PFSK-1 (cell line): ENCODE measurements at regions not wholly inside any gene's neighbourhood (a gene's known extent, or its start where the extent isn't known, plus 50 kb on each side); places are given as distances from the start of the nearest gene placed in this dataset.

Experiments
- FOXP2 ChIP-seq: optimal IDR thresholded peaks from 2 replicates; pipeline ENCODE3; 2011; ENCODE audit warnings: borderline replicate concordance, control low read depth, inconsistent platforms; ENCODE audit not compliant: insufficient read depth; ENCODE audit errors: extremely low read length, extremely low read depth
- POLR2AphosphoS5 ChIP-seq: IDR thresholded peaks from 2 replicates; pipeline ENCODE4 v1.6.1; 2012; ENCODE audit warnings: low read depth, mild to moderate bottlenecking, control low read depth, low read length, moderate library complexity
- SIN3A ChIP-seq: IDR thresholded peaks from 2 replicates; pipeline ENCODE4 v1.6.1; 2012; ENCODE audit warnings: mild to moderate bottlenecking, low read length, moderate library complexity, borderline replicate concordance; ENCODE audit not compliant: insufficient read depth
- TAF1 ChIP-seq: IDR thresholded peaks from 2 replicates; pipeline ENCODE4 v1.6.1; 2012; ENCODE audit warnings: low read length, control low read depth, borderline replicate concordance; ENCODE audit not compliant: insufficient read depth
- TF ChIP-seq, protein P1 (sequence below), 2 experiments: IDR thresholded peaks; 2 replicates each; pipeline versions ENCODE4 v1.6.1 to v1.8.0; 2011 to 2012; ENCODE audit warnings: low read depth in 2 of 2, low read length in 2 of 2, control low read depth in 1 of 2, inconsistent platforms in 1 of 2, mild to moderate bottlenecking in 1 of 2, moderate library complexity in 1 of 2; ENCODE audit not compliant: insufficient read depth in 1 of 2

DNA sequence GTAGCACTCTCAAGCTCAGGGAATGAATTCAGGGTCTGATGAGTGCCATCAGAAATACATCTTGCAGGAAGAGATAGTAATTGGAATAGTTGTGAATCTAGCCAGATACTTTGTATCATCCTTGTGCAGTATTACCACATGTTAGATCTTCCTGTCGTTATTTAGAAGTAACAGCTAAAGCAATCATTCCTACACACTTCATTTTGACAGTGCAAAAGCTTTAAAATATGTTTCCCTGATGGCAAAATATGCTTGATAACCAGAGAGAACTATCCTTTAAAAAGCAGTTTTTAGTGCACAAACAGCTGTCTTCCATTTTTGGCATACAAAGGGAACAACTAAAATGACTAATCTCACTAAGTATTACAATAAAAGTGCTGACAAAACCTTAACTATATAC is 149.5 kb upstream of the SLC38A2 start:
- no peak for TF ChIP-seq TAF1
- TF ChIP-seq, protein P1, sequence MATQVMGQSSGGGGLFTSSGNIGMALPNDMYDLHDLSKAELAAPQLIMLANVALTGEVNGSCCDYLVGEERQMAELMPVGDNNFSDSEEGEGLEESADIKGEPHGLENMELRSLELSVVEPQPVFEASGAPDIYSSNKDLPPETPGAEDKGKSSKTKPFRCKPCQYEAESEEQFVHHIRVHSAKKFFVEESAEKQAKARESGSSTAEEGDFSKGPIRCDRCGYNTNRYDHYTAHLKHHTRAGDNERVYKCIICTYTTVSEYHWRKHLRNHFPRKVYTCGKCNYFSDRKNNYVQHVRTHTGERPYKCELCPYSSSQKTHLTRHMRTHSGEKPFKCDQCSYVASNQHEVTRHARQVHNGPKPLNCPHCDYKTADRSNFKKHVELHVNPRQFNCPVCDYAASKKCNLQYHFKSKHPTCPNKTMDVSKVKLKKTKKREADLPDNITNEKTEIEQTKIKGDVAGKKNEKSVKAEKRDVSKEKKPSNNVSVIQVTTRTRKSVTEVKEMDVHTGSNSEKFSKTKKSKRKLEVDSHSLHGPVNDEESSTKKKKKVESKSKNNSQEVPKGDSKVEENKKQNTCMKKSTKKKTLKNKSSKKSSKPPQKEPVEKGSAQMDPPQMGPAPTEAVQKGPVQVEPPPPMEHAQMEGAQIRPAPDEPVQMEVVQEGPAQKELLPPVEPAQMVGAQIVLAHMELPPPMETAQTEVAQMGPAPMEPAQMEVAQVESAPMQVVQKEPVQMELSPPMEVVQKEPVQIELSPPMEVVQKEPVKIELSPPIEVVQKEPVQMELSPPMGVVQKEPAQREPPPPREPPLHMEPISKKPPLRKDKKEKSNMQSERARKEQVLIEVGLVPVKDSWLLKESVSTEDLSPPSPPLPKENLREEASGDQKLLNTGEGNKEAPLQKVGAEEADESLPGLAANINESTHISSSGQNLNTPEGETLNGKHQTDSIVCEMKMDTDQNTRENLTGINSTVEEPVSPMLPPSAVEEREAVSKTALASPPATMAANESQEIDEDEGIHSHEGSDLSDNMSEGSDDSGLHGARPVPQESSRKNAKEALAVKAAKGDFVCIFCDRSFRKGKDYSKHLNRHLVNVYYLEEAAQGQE (IDR thresholded peaks at IDR 0.05; ENCODE audit: insufficient read depth in 1 of 2, low read depth in 2 of 2, low read length in 2 of 2): no peak
- TF ChIP-seq POLR2AphosphoS5: no peak
- no peak for TF ChIP-seq SIN3A
- no peak for TF ChIP-seq FOXP2
